ENCODE measurements at regions not wholly inside any gene's neighbourhood (a gene's known extent, or its start where the extent isn't known, plus 50 kb on each side); places are given as distances from the start of the nearest gene placed in this dataset.

DNA sequence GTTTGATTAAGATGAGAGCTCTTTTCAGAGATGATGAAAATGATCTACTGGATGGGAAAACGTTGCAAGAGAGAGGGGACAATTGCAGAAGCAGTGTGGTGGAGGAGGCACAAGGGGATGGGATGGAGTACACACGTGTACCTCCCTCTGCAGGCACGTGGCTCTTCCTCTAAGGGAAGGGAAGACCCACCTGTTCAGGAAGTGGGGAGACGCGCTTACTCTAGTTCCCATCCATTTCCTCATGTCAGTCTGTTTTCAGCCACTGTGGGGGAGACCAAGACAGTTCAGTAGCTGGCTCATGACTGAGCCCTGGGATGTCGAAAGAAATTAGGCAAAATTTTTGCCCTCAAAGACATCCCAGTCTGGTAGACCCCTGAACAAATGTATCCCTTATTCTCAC lies 619.2 kb upstream of the CLINT1 start:
- Mint-ChIP-seq H3K4me1 (ENCODE audit: low read depth) (no peaks in the 10 kb centered on the region), H3K4me3 (no peak overlapping the region), H3K9me3 (no peaks in the 10 kb centered on the region), H3K36me3 (ENCODE audit: insufficient read depth) (no peaks in the 10 kb centered on the region), H3K27me3 (ENCODE audit: low read depth) (peaks cover 8% of the 10 kb centered on the region)
- DNase-seq (no peak), ATAC-seq (no peak)

DNA sequence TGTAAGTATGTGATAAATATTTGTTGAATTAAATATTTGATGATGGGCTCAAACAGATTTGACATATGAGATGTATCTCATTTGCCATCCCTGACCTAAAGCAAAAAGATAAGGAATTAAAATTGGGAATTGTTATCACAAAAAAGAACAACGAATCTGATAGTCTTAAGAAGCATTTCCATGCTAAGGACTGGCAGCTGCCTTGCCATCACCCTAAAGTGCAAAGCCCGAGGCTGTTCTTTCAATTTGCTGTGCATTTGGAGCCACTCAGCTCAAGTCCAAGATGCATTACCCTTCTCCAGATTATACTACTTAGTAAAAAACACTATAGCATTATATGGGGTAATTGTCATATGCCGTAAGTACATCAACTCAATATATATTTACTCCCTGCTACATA lies 618.3 kb upstream of the CLINT1 start:
- no peak for DNase-seq
- H3K27me3 Mint-ChIP-seq (ENCODE audit: low read depth) = peaks cover 8% of the 10 kb centered on the region
- no peaks in the 10 kb centered on the region for H3K4me1 Mint-ChIP-seq (ENCODE audit: low read depth)
- H3K36me3 Mint-ChIP-seq (ENCODE audit: insufficient read depth) = no peaks in the 10 kb centered on the region
- H3K9me3 Mint-ChIP-seq = no peaks in the 10 kb centered on the region
- ATAC-seq = no peak
- no peak overlapping the region for H3K4me3 Mint-ChIP-seq

DNA sequence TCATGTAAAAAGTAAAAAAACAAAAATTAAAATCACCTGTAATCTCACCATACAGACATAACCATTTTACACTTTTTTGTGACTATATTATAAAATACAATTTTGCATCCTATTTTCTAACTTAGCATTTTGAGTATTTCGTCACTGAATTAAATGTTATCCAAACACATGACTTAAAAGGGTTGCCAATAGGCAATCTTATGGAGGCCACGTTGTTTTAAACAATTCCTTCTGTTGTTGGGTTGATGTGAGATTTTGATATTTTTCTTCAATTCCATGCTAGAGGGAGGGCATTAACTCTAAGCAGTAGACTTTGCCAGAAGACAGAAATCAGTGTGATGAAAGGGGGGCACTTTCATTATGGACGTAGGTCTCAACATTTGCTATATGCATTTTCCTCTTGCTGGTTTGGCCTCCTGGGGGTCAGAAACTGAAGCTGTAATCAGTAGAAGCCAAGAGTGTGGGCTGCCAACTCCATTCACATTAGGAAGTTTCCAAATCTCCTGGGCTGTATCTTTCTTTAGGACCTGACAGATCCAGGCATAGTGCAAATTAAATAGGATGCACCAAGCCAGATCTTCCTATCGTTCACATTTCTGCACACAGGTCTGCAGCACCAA lies 614.2 kb upstream of the CLINT1 start:
- no peaks in the 10 kb centered on the region for H3K36me3 Mint-ChIP-seq (ENCODE audit: insufficient read depth)
- H3K4me1 Mint-ChIP-seq (ENCODE audit: low read depth) = no peaks in the 10 kb centered on the region
- H3K9me3 Mint-ChIP-seq = no peaks in the 10 kb centered on the region
- peaks cover 3% of the 10 kb centered on the region for H3K27me3 Mint-ChIP-seq (ENCODE audit: low read depth)
- DNase-seq = no peak
- no peak overlapping the region for H3K4me3 Mint-ChIP-seq
- ATAC-seq = no peak

DNA sequence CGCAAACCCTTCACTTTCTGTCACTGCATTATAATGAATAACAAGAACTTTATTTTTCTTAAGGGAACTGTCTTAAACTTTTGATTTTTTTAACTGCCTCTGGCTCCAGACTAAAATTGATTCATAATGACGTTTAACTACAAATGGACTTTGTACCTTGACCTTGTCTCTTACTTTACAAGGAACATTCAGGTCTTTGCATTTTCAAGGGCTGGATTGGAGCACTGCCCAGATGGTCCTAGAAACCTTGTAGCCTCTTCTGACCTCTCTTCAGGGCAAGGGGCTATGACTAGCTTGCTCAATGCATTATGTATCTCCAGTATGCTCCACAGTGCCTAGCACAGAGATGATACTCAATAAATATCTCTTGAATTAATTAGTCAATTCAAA lies 612.6 kb upstream of the CLINT1 start:
- Mint-ChIP-seq H3K9me3 (no peaks in the 10 kb centered on the region), H3K27me3 (ENCODE audit: low read depth) (no peaks in the 10 kb centered on the region), H3K4me3 (no peak overlapping the region), H3K36me3 (ENCODE audit: insufficient read depth) (no peaks in the 10 kb centered on the region), H3K4me1 (ENCODE audit: low read depth) (no peaks in the 10 kb centered on the region)
- ATAC-seq (no peak), DNase-seq (no peak)

DNA sequence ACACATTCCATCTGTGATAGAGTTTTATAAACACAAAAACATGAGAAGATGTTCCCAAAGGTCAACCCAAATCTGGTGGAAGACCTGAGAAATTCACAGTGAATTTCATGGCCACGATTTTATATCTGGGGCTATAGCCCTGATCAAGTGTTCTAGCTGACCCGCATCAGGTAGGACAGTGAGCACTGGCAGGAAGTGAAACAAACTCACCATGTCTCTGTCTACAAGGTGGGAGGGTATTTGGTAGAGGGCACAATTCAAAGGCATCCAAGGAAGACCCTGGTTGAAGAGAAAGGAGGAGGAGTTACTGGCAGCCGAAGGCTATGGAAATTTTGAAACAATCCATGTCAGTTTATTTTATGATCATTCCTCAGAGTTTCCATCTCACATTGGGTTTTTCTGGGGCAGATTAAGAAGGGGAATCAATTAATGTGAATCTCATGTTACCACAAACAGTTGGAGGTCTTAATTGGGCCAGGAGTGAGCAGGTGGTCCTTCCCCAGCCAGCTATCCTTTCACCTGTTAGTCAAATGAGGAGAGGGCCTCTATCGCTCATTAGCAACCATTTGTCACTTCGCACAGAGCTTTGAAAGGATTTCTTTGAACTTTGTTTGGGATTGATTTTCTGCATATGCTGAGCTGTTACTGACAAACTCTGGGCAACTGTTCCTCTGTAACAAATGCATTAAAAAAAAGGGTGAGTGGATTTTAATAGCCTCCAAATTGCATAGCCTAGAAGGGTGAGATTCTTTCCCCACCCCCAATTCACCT lies 612.0 kb upstream of the CLINT1 start:
- Mint-ChIP-seq H3K36me3 (ENCODE audit: insufficient read depth) (no peaks in the 10 kb centered on the region), H3K4me1 (ENCODE audit: low read depth) (no peaks in the 10 kb centered on the region), H3K9me3 (no peaks in the 10 kb centered on the region), H3K4me3 (no peak overlapping the region), H3K27me3 (ENCODE audit: low read depth) (no peaks in the 10 kb centered on the region)
- no peak for DNase-seq
- ATAC-seq = no peak

DNA sequence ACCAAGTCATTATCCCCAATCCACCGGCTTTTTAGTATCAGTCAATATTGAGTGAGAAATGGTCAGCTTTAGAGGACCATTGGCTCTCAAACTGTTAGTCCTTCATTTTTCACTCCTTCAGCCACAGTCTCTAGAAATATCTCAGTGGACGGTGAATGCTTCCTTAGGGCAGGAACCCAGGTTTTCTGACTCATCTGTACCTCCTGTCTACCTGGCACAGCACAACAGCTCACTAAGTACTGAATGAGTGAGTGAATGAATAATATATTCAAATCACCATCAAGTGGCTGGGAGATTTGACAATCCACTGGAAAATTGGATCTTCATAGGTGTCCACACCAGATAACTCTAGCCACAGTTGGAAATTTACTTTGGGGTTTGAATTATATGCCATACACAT lies 609.5 kb upstream of the CLINT1 start:
- Mint-ChIP-seq H3K9me3 (no peaks in the 10 kb centered on the region), H3K36me3 (ENCODE audit: insufficient read depth) (no peaks in the 10 kb centered on the region), H3K27me3 (ENCODE audit: low read depth) (no peaks in the 10 kb centered on the region), H3K4me1 (ENCODE audit: low read depth) (no peaks in the 10 kb centered on the region), H3K4me3 (no peak overlapping the region)
- ATAC-seq (no peak), DNase-seq (no peak)

DNA sequence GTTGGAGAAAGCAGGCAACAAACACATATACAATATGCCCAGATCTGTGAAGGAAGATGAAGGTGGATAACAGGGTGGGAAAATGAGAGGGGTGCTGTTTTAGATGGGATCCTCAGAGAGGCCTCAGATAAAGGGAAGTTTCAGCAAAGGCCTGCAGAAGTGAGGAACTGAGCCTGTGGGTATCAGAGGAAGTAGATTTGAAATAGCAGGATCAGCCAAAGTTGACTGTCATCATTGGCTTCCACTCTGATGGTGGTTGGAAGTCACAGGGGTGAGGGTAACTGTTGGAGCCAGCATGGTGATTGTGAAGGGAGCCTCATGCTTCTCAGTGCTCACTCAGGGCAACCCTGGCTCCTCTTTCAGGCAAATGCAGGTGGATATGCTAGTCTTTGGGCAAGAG lies 607.2 kb upstream of the CLINT1 start:
- no peak for DNase-seq
- Mint-ChIP-seq H3K27me3 (ENCODE audit: low read depth) (no peaks in the 10 kb centered on the region), H3K36me3 (ENCODE audit: insufficient read depth) (no peaks in the 10 kb centered on the region), H3K4me1 (ENCODE audit: low read depth) (no peaks in the 10 kb centered on the region), H3K4me3 (no peak overlapping the region), H3K9me3 (no peaks in the 10 kb centered on the region)
- ATAC-seq = no peak

DNA sequence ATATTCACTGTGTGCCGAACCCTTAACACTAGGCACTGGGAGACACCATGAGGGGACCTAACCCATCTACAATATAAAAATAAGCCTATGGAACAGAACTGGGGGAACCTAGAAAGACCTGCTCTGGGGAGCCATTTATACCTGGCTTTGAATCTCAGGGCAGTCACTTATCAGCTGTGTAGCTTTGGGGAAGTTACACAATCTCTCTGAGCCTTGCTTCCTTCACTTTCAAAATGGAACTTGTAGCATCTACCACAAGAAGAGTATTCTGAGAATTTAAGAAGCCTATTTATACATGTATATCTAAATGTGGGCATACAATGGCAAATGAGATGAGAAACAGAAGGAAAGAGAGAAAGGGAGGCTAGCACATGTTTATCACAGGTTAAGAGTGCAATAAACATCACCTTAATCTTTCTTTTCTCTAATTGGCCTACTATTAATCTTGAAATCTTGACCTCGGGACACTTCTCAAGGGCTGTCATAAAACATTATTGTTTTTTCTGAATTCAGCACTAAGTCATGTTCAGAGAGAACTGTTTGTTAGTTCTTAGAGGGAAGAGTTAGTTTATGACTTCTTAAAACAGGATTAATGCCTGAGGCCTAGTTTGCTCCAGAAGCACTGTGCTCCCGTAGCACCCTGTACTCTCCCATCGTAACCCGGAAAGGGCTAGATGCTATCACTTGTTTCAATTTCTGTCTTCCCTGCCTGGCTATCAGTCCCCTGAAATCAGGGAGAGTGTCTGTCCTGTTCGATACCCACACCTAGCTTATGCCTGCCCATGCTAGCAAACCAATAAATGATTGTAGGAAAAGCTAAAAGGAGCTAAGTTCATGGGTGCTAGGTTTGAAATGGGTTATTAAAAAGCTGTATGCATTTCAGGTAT lies 606.4 kb upstream of the CLINT1 start:
- Mint-ChIP-seq H3K36me3 (ENCODE audit: insufficient read depth) (no peaks in the 10 kb centered on the region), H3K27me3 (ENCODE audit: low read depth) (no peaks in the 10 kb centered on the region), H3K9me3 (no peaks in the 10 kb centered on the region), H3K4me3 (no peak overlapping the region), H3K4me1 (ENCODE audit: low read depth) (no peaks in the 10 kb centered on the region)
- no peak for ATAC-seq
- no peak for DNase-seq

DNA sequence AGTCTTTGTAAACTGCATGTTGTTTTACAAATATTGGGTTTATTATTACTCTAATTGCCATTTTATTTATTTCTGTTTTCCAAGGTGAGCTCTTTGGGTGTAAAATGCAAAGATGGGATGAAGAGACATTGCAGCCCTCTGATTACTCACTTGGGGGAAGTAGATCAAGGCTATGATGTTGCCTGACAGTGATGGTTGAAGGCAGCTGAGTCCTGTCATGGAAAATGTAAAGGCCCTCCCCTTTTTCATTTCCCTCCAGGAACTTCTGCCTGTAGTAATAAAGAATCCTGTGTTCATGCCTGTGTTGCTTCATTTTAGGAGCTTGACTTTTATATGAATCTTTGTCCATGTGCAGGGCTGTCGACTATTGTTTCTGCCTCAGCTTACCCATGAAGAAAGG lies 605.4 kb upstream of the CLINT1 start:
- no peak for DNase-seq
- H3K9me3 Mint-ChIP-seq = no peaks in the 10 kb centered on the region
- H3K4me1 Mint-ChIP-seq (ENCODE audit: low read depth) = no peaks in the 10 kb centered on the region
- no peak for ATAC-seq
- no peaks in the 10 kb centered on the region for H3K27me3 Mint-ChIP-seq (ENCODE audit: low read depth)
- H3K4me3 Mint-ChIP-seq = no peak overlapping the region
- no peaks in the 10 kb centered on the region for H3K36me3 Mint-ChIP-seq (ENCODE audit: insufficient read depth)

DNA sequence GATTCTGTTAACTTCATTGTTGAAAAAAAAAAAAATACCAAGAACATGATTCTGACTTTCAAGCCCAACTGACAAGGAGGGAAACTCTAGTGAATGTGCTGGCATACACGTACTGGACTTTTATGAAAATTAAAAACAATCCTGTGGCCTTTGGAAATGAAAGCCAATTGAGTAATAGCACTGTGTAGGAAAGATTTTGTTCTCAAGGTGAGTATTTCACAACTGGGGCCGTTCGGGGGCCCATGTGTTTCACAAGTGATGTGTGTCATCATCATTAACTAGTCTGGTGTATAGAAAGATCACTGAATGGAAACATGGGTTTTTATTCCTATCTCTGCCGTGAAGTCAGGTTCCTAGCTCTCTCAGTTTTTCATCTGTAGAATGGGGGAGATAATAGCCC lies 605.0 kb upstream of the CLINT1 start:
- Mint-ChIP-seq H3K9me3 (no peaks in the 10 kb centered on the region), H3K36me3 (ENCODE audit: insufficient read depth) (no peaks in the 10 kb centered on the region), H3K4me1 (ENCODE audit: low read depth) (no peaks in the 10 kb centered on the region), H3K27me3 (ENCODE audit: low read depth) (no peaks in the 10 kb centered on the region), H3K4me3 (no peak overlapping the region)
- DNase-seq (no peak), ATAC-seq (no peak)

DNA sequence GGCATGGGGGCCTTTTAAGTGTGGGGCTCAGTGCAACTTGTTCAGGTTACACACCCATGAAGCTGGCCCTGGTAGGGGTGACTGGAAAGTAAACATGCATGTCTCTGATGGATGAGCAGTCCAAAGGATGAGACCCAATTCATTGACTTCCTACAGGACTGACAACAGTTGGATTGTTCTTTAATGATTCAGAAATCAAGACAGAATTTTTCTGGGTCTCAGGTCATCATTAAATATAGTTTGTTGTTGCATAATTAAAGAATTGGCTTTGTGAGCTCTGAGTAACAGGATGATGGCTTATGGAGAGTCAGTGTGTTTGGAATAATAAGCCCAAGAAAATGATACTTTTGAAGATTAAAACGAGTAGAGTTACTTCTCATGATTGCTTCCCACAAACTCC lies 604.2 kb upstream of the CLINT1 start:
- H3K9me3 Mint-ChIP-seq = no peaks in the 10 kb centered on the region
- H3K4me1 Mint-ChIP-seq (ENCODE audit: low read depth) = no peaks in the 10 kb centered on the region
- DNase-seq (no peak), ATAC-seq (no peak)
- no peaks in the 10 kb centered on the region for H3K27me3 Mint-ChIP-seq (ENCODE audit: low read depth)
- H3K4me3 Mint-ChIP-seq = no peak overlapping the region
- H3K36me3 Mint-ChIP-seq (ENCODE audit: insufficient read depth) = no peaks in the 10 kb centered on the region

DNA sequence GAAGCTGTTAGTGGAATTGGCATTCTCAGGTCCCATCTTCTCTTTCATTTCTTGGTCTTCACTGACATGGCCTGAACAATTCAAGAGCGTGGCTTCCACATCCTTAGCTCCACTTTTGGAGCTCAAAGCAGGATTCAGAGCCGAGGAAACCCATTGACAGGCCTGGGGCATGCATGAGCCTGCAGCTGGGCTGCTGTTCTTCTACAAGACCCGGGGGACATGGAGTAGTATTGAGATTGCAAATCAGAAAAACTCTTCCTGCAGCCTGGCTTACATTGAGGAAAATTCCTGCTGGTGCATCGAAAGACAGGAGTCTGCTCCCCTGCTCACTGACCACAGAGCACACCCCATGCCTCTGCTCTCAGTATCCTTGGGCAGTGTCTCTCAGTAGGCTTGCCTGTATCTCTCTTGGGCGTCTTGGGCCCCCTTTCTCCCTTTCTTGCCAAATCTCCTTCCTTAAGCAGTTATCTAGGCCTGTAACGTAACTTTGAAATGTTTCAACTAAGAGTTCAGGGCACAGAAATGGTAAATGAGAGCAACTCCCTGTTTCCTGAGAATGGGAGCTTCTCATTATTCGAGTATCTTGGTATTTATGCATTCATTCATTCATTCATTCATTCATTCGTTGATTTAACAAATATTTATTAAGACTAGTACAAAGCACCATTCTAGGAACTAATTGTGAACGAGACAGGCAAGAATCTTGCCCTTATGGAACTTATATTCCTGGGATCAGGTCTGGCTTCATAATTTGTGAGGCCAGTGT lies 603.6 kb upstream of the CLINT1 start:
- no peak for ATAC-seq
- H3K36me3 Mint-ChIP-seq (ENCODE audit: insufficient read depth) = no peaks in the 10 kb centered on the region
- no peak overlapping the region for H3K4me3 Mint-ChIP-seq
- H3K4me1 Mint-ChIP-seq (ENCODE audit: low read depth) = no peaks in the 10 kb centered on the region
- no peaks in the 10 kb centered on the region for H3K9me3 Mint-ChIP-seq
- no peaks in the 10 kb centered on the region for H3K27me3 Mint-ChIP-seq (ENCODE audit: low read depth)
- DNase-seq = no peak

DNA sequence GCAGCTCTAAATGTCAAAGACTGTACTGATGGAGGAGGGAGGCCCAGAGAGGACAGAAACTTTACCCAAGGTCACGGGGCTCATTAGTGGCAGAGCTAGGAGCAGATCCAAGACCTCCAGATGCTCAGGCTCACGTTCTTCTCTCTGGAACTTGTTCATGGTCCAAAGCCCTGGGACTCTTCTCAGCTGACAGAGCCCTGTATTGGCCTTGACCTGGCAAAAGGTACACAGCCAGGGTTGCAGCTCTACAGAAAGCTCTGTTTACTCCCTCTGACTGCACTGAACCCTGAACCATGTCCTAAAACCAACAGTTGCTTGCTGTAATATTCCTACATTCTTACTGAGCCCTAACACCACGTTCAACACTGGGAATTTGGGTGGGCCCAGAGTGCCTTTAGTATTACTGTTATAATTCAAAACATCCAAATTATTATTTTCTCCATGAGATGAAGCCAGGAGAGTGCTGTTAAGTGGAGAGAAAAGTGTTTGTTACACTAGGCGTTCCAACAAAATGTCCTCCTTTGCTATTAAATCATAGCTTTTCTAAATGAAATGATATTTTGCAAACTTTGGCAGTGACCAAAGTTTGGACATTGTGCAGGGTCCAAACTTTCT lies 602.4 kb upstream of the CLINT1 start:
- H3K4me1 Mint-ChIP-seq (ENCODE audit: low read depth) = no peaks in the 10 kb centered on the region
- DNase-seq = no peak
- H3K36me3 Mint-ChIP-seq (ENCODE audit: insufficient read depth) = no peaks in the 10 kb centered on the region
- no peaks in the 10 kb centered on the region for H3K9me3 Mint-ChIP-seq
- no peak for ATAC-seq
- no peaks in the 10 kb centered on the region for H3K27me3 Mint-ChIP-seq (ENCODE audit: low read depth)
- no peak overlapping the region for H3K4me3 Mint-ChIP-seq

DNA sequence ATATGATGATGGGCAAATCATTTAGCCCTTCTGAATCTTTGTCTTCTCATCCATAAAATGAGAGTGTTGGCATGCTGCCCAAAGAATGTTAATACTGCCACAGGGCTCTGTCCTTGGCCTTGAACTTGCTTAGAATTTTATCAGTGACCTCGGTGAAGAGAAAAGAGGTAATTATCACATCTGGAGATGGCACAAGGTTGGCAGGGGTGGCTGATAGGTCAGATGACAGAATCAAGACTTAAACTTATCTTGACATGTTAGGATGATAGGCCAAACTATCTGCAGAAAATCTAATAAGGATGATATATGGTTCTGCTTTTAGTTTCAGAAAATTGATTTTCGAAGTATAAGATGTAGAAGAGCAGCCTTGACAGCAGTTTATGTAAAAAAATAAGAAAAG lies 599.1 kb upstream of the CLINT1 start:
- Mint-ChIP-seq H3K4me3 (no peak overlapping the region), H3K4me1 (ENCODE audit: low read depth) (no peaks in the 10 kb centered on the region), H3K36me3 (ENCODE audit: insufficient read depth) (no peaks in the 10 kb centered on the region), H3K9me3 (no peaks in the 10 kb centered on the region), H3K27me3 (ENCODE audit: low read depth) (no peaks in the 10 kb centered on the region)
- DNase-seq = no peak
- no peak for ATAC-seq
